ENCODE measurements at regions not wholly inside any gene's neighbourhood (a gene's known extent, or its start where the extent isn't known, plus 50 kb on each side); places are given as distances from the start of the nearest gene placed in this dataset.

GRCh38 chr13:55087085-55087484 is 2053.6 kb upstream of the PRR20A start (continued):
- TF ChIP-seq ZNF281 (CRISPR knock-in tag; IDR thresholded peaks at IDR 0.05) (no peak), NR2C2 (CRISPR knock-in tag; IDR thresholded peaks at IDR 0.05) (no peak), SP1 (CRISPR knock-in tag; conservative IDR thresholded peaks at IDR 0.05) (no peak), HMGXB4 (CRISPR knock-in tag; IDR thresholded peaks at IDR 0.05) (no peak), FOXK1 (CRISPR knock-in tag; IDR thresholded peaks at IDR 0.05) (no peak), ATF1 (CRISPR knock-in tag; IDR thresholded peaks at IDR 0.05) (no peak), ZNF219 (CRISPR knock-in tag; IDR thresholded peaks at IDR 0.05; ENCODE audit: borderline replicate concordance) (no peak), ZSCAN18 (CRISPR knock-in tag; IDR thresholded peaks at IDR 0.05) (no peak), ZNF138 (CRISPR knock-in tag; conservative IDR thresholded peaks at IDR 0.05) (no peak), ARID4B (CRISPR knock-in tag; IDR thresholded peaks at IDR 0.05; ENCODE audit: borderline replicate concordance) (no peak)

- Mint-ChIP-seq H3K27me3 (ENCODE audit: low read depth) (no peaks in the 10 kb centered on the region), H3K4me1 (peaks cover 49% of the 10 kb centered on the region), H3K9me3 (no peaks in the 10 kb centered on the region), H3K27ac (no peak overlapping the region), H3K4me3 (no peak overlapping the region), H3K36me3 (peaks cover 3% of the 10 kb centered on the region; the same call in 1 of the 2 replicates)
- ChIA-PET POLR2A (no interaction called here), CTCF (no interaction called here)
- ATAC-seq (no peak), DNase-seq (ENCODE audit: low spot score) (no peak)
- TF ChIP-seq JUN (CRISPR knock-in tag; IDR thresholded peaks at IDR 0.05): no peak
- TF ChIP-seq CBFB (CRISPR knock-in tag; IDR thresholded peaks at IDR 0.05; ENCODE audit: low read depth): no peak
- no peak for TF ChIP-seq NFYB (CRISPR knock-in tag; conservative IDR thresholded peaks at IDR 0.05; ENCODE audit: low read depth)
- TF ChIP-seq NFATC4 (CRISPR knock-in tag; IDR thresholded peaks at IDR 0.05): no peak
- no peak for TF ChIP-seq IRF2 (CRISPR knock-in tag; IDR thresholded peaks at IDR 0.05; ENCODE audit: borderline replicate concordance, low read depth)
- TF ChIP-seq SP1 (CRISPR knock-in tag; conservative IDR thresholded peaks at IDR 0.05): no peak
- TF ChIP-seq NR1H2 (CRISPR knock-in tag; IDR thresholded peaks at IDR 0.05): no peak
- TF ChIP-seq TCF7 (CRISPR knock-in tag; IDR thresholded peaks at IDR 0.05; ENCODE audit: low read depth): no peak
- no peak for TF ChIP-seq SMAD3 (CRISPR knock-in tag; IDR thresholded peaks at IDR 0.05; ENCODE audit: borderline replicate concordance)
- TF ChIP-seq TEAD4 (CRISPR knock-in tag; IDR thresholded peaks at IDR 0.05): no peak
- TF ChIP-seq CDX4 (CRISPR knock-in tag; IDR thresholded peaks at IDR 0.05; ENCODE audit: borderline replicate concordance): no peak
- TF ChIP-seq ATF2 (CRISPR knock-in tag; IDR thresholded peaks at IDR 0.05; ENCODE audit: borderline replicate concordance, low read depth): no peak
- TF ChIP-seq RELA (CRISPR knock-in tag; IDR thresholded peaks at IDR 0.05; ENCODE audit: borderline replicate concordance): no peak
- TF ChIP-seq PREB (CRISPR knock-in tag; IDR thresholded peaks at IDR 0.05; ENCODE audit: borderline replicate concordance): no peak
Observed at GRCh38 chr13:55090612-55091011, 2050.1 kb upstream of the PRR20A start.
